PC-9 (cell line): ENCODE measurements at regions not wholly inside any gene's neighbourhood (a gene's known extent, or its start where the extent isn't known, plus 50 kb on each side); places are given as distances from the start of the nearest gene placed in this dataset.

Experiments
- CTCF ChIP-seq: fragments of 200-600 bp; sonication (generic); conservative IDR thresholded peaks from 2 replicates; pipeline ENCODE4 v1.6.1; 2017; ENCODE audit warnings: mixed run types, antibody characterized with exemption, mild to moderate bottlenecking, moderate library complexity
- EZH2 ChIP-seq: fragments of 200-600 bp; sonication (generic); IDR thresholded peaks from 2 replicates; pipeline ENCODE4 v1.8.0; 2017; ENCODE audit warnings: antibody characterized with exemption, low read depth

- TF ChIP-seq CTCF (no peak), EZH2 (no peak)
Observed at GRCh38 chr5:12624776-12625560, 720.7 kb upstream of the CTNND2 start.
